RKO (cell line): ENCODE measurements at regions not wholly inside any gene's neighbourhood (a gene's known extent, or its start where the extent isn't known, plus 50 kb on each side); places are given as distances from the start of the nearest gene placed in this dataset.

Experiments
- DNase-seq: peaks from one replicate; pipeline ENCODE4 v3.0.0-alpha.2; 2016; ENCODE audit warnings: low spot score

DNA sequence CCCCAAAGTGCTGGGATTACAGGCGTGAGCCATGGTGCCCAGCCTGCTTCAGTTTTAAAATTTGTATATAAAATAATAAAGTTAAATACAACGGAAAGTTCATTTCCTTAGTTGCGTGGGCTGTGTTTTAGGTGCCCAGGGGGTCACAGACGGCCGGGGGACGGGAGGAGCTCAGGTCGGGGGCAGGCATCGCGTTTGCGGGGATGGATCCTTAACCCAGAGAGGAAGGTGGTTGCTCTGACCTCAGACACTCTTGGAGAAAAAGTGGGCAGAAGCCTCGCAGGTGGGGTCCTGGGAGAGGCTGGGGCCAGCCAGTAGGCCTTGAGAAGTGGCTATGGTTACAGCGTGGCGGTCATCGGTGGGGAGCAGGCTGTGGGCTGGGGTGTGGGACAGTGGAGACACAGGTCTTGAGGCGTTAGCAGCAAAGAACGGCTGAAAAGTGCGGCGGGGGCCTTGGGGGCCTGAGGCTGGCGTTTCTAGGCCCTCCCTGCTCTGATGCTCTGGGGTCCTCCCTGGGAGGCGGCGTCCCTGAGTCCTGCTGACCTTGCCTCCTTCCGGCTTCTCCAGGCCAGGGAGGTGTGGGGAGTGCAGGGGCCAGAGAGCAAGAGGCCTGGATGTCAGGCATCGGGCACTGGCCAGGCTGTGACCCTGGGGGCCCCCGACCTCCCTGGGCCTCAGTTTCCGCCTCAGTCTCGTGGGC is 54.4 kb downstream of the UNCX start:
- DNase-seq: no peak

GRCh38 chr7:1287752-1288201 is 55.1 kb downstream of the UNCX start:
- DNase-seq: no peak

- DNase-seq: no peak
Measured at GRCh38 chr7:1288390-1288995, 55.8 kb downstream of the UNCX start.

DNA sequence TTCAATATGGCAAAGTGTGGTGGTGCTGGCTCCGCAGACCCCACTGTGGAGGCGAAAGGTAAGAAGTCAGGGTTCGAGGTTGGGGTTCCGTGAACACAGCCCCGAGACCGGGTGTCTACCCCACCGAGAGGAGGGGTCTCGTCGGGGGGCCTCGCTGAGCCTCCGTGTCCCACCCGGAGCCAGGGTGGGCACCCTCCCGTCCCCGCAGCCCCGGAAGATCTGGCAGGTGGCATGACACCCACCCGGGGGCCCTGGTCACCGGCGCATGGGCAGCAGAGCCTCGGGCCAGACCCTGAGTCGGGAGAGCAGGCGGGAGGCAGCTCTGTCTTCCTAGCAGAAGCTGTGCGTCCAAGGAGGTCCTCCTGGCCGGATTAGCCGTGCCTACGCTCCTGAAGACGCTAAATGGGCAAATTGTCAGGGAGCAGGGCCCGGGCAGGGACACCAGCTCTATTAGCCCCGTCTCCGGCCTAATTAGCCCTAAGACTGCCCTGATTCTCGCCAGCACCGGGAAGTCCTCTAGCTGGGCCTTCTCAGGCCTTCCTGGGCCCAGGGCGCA is 56.4 kb downstream of the UNCX start:
- DNase-seq: no peak

DNA sequence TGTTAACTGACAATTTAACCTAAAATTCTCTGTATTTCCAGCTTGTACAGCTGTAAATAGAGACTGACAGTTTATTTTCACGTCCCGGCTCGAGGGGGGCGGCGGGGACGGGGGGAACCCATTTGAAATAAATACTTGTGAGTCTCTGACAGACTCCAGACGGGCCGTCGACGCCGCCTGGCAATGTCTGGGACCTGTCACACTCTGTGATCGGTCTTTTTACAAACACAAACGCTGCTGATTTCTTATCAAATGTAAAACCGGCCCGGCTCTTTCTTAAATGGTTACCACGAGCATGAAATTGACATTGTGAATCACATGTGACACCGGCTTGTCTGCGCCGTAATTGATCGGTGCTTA is 57.0 kb downstream of the UNCX start:
- no peak for DNase-seq

DNA sequence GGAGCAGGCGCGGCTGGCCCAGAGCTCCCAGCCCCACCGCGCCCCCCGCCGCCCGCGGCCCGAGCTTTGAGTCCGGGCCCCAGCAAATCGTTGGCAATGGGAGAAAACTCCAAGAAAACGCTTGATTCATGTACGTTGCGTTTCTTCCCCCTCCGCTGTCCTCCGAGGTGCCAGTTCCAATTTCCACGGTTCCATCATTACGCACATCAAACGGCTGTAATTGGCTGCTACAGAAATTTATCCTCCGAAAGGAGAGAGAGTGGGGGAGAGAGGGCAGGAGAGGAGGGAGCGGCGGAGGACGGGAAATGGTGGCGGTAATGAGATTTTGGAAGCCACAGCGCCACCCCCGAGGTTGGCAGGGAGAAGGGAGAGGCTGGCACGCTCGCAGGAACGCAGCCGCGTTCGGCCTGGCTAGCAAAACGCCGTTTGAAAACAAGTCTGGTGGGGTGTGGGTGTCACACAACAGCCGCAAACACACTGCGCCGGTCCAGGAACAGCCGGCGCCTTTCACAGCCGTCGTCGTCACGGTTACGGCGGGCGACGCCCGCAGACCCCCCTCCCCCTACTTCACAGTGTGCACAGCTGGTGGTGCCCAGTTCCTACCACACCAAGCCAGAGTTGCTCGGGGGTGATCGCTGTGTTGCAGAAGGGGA is 57.5 kb downstream of the UNCX start:
- DNase-seq: no peak

- DNase-seq: no peak
Measured at GRCh38 chr7:1290679-1291356, 58.1 kb downstream of the UNCX start.

- no peak for DNase-seq
Measured at GRCh38 chr7:1291357-1291689, 58.7 kb downstream of the UNCX start.

DNA sequence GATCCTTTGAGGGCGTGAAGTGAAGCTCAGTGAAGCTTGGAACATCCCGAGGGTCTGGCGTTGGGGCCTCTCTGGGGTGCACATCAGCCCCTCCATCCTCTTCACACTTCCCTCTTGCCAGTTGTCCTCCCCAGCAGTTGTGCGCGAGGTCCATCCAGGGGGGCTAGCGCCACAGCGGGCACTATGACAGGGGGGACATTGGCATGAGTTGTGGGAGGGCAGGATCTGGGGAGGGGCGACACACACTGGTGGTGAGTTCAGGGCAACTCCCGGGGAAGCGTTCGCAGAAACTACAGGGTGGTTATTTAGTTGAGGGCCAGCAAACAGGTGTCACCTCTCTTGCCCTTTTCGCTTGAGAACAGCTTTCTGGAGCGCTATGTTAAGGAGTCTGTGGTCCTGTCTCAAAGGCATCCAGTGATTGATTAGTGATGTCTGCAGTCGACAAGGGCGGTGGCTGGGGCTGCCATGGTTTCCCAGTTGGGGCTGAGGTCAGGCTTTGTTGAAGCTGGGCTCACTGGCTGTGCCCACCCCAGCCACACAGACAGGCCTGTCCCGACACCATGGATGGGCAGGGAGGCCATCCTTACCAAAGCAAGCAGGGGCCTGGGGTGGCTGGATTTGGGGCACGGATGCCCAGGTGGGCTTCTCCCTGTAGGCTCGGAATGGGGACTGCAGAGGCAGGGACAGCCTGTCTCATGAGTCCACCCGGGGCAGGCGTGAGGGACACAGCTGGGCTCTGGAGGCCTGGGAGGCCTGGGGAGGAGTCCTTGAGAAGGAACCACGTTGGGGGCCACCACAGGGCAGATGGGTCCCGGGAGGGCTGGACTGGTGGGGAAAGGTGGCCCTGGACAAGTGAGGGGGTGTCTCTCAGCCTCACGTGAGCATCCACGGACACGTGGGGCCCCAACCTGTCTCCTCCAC is 59.4 kb downstream of the UNCX start:
- no peak for DNase-seq

- DNase-seq: no peak
Measured at GRCh38 chr7:1292972-1293830, 60.5 kb downstream of the UNCX start.

DNA sequence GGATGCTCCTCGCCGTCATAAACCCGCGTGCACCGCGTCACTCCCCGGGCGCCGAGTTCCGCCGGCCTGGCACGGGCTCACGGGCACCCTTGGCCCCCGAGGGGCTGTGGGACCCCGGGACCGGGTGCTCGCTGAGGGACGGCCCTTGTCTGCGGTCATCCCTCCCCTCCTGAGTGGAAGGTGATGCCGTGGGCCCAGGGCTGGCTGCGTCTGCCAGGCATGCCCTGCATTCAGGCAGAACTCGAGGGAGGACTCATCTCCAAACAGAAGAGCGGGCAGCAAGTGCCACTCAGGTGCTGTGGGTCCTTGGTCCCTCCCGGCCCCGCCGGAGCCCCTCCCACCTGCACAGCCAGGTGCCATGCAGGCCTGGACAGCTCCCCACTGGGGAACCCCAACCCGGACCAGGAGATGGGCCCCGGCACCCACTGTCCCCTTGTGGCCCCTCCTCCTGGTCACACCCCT is 61.3 kb downstream of the UNCX start:
- no peak for DNase-seq

DNA sequence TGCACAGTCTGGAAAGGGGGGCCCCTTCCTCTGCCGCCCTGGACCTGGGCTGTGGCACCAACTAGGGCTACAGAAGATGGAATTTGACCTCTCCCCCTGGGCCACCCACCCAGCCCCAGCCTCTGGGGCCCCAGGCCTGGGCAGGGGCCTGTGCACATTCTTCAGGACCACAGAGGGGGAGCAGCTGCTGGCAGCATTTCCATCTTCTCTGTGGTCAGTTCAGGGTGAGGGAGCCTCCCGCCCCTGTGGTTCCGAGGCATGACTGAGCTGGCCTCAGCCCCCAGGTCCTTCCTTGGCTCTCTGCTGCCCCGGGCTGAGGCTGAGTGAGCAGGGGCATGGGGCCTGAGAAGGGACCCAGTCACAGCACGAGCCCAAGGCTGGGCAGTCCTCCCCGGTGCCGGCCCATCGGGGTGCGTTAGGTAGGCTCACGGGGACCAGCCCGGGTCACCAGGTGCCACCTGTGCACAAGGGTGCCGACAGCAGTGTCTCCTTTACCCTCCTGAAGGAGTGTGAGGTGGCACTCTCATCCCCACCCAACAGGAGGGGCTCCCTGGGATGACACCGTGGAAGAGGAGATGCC is 63.2 kb downstream of the UNCX start:
- DNase-seq: no peak

DNA sequence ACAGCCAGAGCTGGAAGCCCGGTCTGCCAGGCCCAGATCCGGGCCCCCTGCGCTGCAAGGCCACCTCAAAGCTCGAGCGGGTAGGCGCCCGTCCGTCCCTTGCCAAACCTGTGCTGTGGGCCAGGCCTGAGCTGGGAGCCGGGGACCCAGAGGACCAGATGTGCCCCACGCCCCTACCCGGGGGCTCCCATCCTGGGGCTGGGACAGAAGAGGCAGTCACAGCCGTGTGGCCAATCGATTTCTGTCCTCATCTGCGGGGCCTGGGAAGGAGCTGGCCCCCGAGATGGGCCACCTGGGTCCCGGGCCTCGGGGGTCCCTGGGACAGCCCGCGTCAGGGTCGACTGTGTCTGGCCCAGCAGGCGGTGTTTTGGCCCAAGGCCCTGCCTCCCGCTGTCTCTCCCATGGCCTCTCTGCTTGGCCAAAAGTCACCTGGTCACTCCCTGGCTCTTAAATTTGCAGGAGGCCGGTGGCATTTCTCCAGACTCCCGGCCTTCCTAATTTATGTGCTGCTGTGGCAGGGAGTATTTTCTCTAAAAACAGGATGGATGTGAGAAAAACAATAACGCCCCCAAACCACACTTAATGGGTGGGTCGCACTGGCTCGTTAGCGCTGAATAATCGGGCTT is 63.8 kb downstream of the UNCX start:
- DNase-seq: no peak

DNA sequence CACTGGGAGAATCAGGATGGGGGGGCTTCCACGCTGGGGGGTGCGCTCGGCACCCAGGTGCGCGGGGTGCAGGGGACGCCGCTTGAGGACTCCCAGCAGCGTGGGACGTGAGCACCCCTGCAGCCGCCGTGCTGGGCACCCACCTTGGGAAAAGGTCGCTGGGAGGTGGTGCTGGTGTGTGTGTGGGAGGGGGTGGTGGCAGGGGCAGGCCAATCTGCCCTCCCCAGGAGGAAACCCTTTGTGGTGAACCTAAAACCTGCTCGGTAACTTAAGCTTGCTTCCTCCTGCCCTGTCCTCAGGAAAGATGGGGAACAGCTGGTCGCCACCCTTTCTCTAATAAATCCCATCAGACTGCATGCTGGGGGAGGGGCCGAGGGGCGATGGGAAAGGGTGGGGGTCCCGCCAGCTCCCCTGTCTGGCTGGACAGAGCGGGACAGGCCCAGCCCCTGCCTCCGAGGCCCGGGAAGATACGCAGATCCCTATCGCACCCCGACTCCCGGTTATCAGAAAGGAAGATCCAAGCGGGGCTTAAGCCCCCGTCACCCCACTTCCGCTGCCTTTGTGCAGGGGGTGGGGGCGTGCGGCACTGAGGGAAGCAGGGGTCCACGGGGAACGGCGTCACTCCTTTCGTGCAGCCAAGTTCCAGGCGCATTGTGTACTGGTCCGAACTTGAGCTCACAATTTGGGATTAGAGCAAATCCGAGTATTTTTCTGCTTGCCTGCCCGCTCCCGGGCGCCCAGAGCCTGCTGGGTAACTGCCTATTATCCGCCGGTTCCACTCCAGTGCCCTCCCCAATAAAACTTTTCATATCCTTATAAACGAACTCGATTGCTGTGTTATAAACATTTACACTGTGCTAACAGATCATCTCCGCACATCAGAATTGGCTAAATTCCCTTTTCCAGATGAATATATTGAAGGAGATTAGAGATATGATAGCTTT is 64.6 kb downstream of the UNCX start:
- DNase-seq: no peak

- DNase-seq: no peak
Measured at GRCh38 chr7:1298051-1298930, 65.6 kb downstream of the UNCX start.

DNA sequence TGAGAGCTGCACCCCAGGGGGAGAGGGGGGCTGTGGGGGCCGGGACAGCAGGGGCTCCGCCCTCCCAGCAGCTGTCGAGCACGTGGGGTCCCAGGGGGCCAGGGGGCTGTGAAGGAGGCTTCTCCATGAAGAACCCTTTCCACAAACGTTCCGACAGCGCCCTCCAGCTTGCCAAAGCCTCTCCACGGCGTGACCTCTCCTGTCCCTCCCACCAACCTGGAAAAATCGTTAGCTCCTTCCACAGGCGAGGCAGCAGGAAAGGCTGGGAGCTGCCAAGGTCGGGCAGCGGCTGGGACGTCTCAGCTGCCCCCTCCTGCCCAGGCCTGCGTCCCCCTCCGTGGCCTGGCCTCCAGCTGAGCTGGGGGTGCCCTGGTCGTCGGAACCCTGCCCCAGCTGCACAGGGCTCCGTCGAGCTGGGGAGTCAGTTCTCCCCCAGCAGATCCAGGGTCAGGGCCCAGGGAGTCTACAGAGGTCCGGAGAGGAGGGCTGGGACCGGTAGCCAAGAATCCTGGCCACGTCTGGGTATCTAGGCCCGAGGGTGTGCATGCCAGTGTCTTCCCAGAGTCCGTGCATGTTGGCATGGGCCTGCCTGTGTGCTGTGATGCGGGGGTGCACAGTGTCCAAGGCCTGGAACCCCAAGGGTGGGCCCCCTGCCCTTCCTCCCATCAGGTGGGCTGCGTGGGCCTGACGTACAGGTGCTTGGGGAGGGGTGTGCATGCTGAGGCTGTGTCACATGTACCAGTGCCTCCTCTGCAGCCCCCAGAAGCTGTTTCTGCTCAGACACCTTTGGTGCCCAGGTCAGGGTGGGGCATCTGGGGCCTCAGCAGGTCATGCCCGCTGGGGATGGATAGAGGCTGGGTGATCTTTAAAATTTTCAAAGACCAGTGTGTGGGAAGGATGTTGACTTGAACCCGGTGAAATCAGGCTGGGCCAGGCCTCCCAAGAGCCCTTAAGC is 66.5 kb downstream of the UNCX start:
- DNase-seq: no peak
